B cell (primary cell): ENCODE measurements at regions not wholly inside any gene's neighbourhood (a gene's known extent, or its start where the extent isn't known, plus 50 kb on each side); places are given as distances from the start of the nearest gene placed in this dataset.

ENCODE experiments used
- CTCF ChIP-seq: fragments of 200-600 bp; IDR thresholded peaks from one replicate; pipeline ENCODE4 v1.8.0; 2022; ENCODE audit warnings: antibody characterized with exemption, mild to moderate bottlenecking
- EZH2 ChIP-seq: IDR thresholded peaks from 2 replicates; pipeline ENCODE4 v1.6.1; 2012; ENCODE audit warnings: borderline replicate concordance, low read depth, mild to moderate bottlenecking, moderate library complexity, low read length; ENCODE audit not compliant: insufficient read depth, poor library complexity, severe bottlenecking

- TF ChIP-seq CTCF = no peak
- no peak for TF ChIP-seq EZH2
Observed at GRCh38 chr6:804317-804716, 111.4 kb upstream of the EXOC2 start.
